Activated CD8-positive, alpha-beta memory T cell treated with anti-CD3 and anti-CD28 coated beads, Interleukin-2, amount 10 ng/mL, durations not matched to agents 7 days and 5 days (primary cell): ENCODE measurements at regions not wholly inside any gene's neighbourhood (a gene's known extent, or its start where the extent isn't known, plus 50 kb on each side); places are given as distances from the start of the nearest gene placed in this dataset.
"Not testable (repeated sequence)": the region's sequence is repeated elsewhere in the genome, so short reads cannot be mapped to it uniquely, and the experiment has no call there.

Experiments
- ATAC-seq: fragments of 150-1000 bp; cut with Tn5 transposase; one replicate; pipeline ENCODE4 v1.10.0; 2021; ENCODE audit warnings: moderate library complexity
- CTCF ChIA-PET: fragments of 350-600 bp; sonication (Branson Sonifier 250); formaldehyde crosslinking; loops from one replicate; lab custom pipeline; 2021; ENCODE audit warnings: antibody characterized with exemption; lab: Charles Lee
- DNase-seq: peaks from one replicate; pipeline ENCODE4 v3.0.0-alpha.2; 2020
- H3K27ac Mint-ChIP-seq: one replicate; pipeline ENCODE4 v1.8.0; 2021; ENCODE audit warnings: mild to moderate bottlenecking, mixed read lengths
- H3K27me3 Mint-ChIP-seq: one replicate; pipeline ENCODE4 v1.8.0; 2021; ENCODE audit warnings: mixed read lengths
- H3K36me3 Mint-ChIP-seq: one replicate; pipeline ENCODE4 v1.8.0; 2021; ENCODE audit warnings: mild to moderate bottlenecking, mixed read lengths
- H3K4me1 Mint-ChIP-seq: one replicate; pipeline ENCODE4 v1.8.0; 2021; ENCODE audit warnings: mixed read lengths
- H3K4me3 Mint-ChIP-seq: one replicate; pipeline ENCODE4 v1.8.0; 2021; ENCODE audit warnings: mild to moderate bottlenecking, moderate library complexity, mixed read lengths
- H3K9me3 Mint-ChIP-seq: one replicate; pipeline ENCODE4 v1.8.0; 2022; ENCODE audit warnings: low read depth, mixed read lengths

DNA sequence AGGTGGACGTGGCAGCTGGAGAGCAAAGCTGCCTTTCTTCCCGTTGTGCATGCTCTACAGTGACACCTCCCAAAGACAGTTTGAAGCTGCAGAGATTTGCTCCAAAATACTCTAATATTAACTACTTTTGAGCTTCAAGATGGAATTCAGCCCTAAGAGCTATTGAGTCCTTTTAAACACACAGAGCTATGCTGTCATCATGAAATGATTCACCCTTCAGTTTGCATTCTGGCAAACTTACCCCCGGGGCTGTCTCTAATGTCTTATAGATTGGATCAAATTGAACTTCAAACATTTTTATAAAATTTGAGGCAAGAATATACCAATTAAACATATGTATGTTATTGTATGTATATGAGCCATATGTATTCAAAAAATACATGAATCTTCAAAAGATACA is 110.7 kb upstream of the EFEMP1 start:
- DNase-seq (no peak), ATAC-seq (no peak)
- Mint-ChIP-seq H3K36me3 (no peaks in the 10 kb centered on the region), H3K4me1 (no peaks in the 10 kb centered on the region), H3K27ac (no peak overlapping the region), H3K4me3 (no peak overlapping the region), H3K27me3 (no peaks in the 10 kb centered on the region), H3K9me3 (no peaks in the 10 kb centered on the region)
- CTCF ChIA-PET = no interaction called here

- H3K4me1 Mint-ChIP-seq = no peaks in the 10 kb centered on the region
- CTCF ChIA-PET = no interaction called here
- H3K27ac Mint-ChIP-seq = no peak overlapping the region
- DNase-seq (no peak), ATAC-seq (no peak)
- no peak overlapping the region for H3K4me3 Mint-ChIP-seq
- peaks cover 3% of the 10 kb centered on the region for H3K9me3 Mint-ChIP-seq
- H3K27me3 Mint-ChIP-seq = no peaks in the 10 kb centered on the region
- H3K36me3 Mint-ChIP-seq = no peaks in the 10 kb centered on the region
Measured at GRCh38 chr2:56040189-56040588, 116.6 kb upstream of the EFEMP1 start.

DNA sequence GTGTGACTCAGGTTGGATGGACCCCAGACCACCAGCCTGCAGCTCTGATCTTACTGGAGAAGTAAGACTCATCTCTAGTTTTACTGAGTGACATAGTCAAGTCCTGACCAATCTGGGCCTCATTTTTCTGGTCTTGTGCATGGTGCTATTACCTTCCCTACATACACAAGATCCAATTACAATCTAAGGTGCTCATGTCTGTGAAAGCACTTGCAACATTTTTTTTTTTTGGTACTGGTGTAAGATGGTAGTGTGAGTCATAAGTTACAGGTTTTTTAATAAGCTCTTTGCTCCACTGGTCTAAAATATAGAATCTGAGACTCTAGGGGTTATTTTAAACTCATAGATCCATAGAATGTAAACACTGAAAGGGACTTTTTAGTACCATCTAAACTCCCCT is 117.3 kb upstream of the EFEMP1 start:
- DNase-seq (no peak), ATAC-seq (no peak)
- Mint-ChIP-seq H3K36me3 (no peaks in the 10 kb centered on the region), H3K27ac (no peak overlapping the region), H3K27me3 (no peaks in the 10 kb centered on the region), H3K4me3 (no peak overlapping the region), H3K4me1 (no peaks in the 10 kb centered on the region), H3K9me3 (peaks cover 3% of the 10 kb centered on the region)
- CTCF ChIA-PET = no interaction called here

- no peak for ATAC-seq
- no peaks in the 10 kb centered on the region for H3K36me3 Mint-ChIP-seq
- no peaks in the 10 kb centered on the region for H3K4me1 Mint-ChIP-seq
- H3K4me3 Mint-ChIP-seq = no peak overlapping the region
- DNase-seq = no peak
- H3K27ac Mint-ChIP-seq = no peak overlapping the region
- no peaks in the 10 kb centered on the region for H3K9me3 Mint-ChIP-seq
- no peaks in the 10 kb centered on the region for H3K27me3 Mint-ChIP-seq
- CTCF ChIA-PET = no interaction called here
Measured at GRCh38 chr2:56047136-56047535, 123.6 kb upstream of the EFEMP1 start.

- H3K27ac Mint-ChIP-seq = no peak overlapping the region
- ATAC-seq = no peak
- CTCF ChIA-PET = no interaction called here
Measured at GRCh38 chr2:56049233-56049845, 125.8 kb upstream of the EFEMP1 start.

GRCh38 chr2:56053679-56054078 is 130.1 kb upstream of the EFEMP1 start:
- CTCF ChIA-PET = no interaction called here
- Mint-ChIP-seq H3K4me1 (no peaks in the 10 kb centered on the region), H3K27ac (no peak overlapping the region), H3K27me3 (no peaks in the 10 kb centered on the region), H3K4me3 (no peak overlapping the region), H3K36me3 (no peaks in the 10 kb centered on the region), H3K9me3 (no peaks in the 10 kb centered on the region)
- no peak for ATAC-seq
- no peak for DNase-seq

More at GRCh38 chr2:56049233-56049845, 125.8 kb upstream of the EFEMP1 start:
- H3K27me3 Mint-ChIP-seq = no peaks in the 10 kb centered on the region
- no peaks in the 10 kb centered on the region for H3K4me1 Mint-ChIP-seq
- no peaks in the 10 kb centered on the region for H3K9me3 Mint-ChIP-seq
- no peak overlapping the region for H3K4me3 Mint-ChIP-seq
- DNase-seq = no peak
- no peaks in the 10 kb centered on the region for H3K36me3 Mint-ChIP-seq

GRCh38 chr2:56055405-56055804 is 128.4 kb upstream of the CCDC85A start:
- Mint-ChIP-seq H3K27ac (no peak overlapping the region), H3K36me3 (no peaks in the 10 kb centered on the region), H3K9me3 (no peaks in the 10 kb centered on the region), H3K4me1 (no peaks in the 10 kb centered on the region), H3K4me3 (no peak overlapping the region), H3K27me3 (no peaks in the 10 kb centered on the region)
- DNase-seq (no peak), ATAC-seq (no peak)
- CTCF ChIA-PET = no interaction called here

GRCh38 chr2:56061327-56061726 is 122.5 kb upstream of the CCDC85A start:
- H3K36me3 Mint-ChIP-seq, DNase-seq, H3K4me3 Mint-ChIP-seq, ATAC-seq, H3K27ac Mint-ChIP-seq, CTCF ChIA-PET, H3K9me3 Mint-ChIP-seq, H3K27me3 Mint-ChIP-seq, H3K4me1 Mint-ChIP-seq: not testable (repeated sequence)

DNA sequence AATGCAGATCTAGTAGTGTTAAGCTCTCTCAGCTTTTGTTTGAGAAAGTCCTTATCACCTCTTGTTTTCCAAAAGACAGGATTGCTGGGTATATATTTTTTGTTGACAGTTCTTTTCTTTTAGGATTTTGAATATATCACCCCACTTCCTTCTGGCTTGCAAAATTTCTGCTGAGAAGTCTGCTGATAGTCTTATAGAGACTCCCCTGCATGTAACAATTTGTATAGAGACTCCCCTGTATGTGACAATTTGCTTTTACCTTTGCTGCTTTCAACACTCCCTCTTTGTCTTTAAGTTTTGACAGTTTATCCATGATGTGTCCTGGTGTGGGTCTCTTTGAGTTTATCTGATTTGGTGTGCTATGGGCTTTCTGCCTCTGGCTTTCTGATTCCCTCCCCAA is 115.0 kb upstream of the CCDC85A start:
- Mint-ChIP-seq H3K27me3 (no peaks in the 10 kb centered on the region), H3K9me3 (peaks cover 2% of the 10 kb centered on the region), H3K27ac (no peak overlapping the region), H3K4me3 (no peak overlapping the region), H3K4me1 (no peaks in the 10 kb centered on the region), H3K36me3 (no peaks in the 10 kb centered on the region)
- ATAC-seq = no peak
- no peak for DNase-seq
- CTCF ChIA-PET = no interaction called here

DNA sequence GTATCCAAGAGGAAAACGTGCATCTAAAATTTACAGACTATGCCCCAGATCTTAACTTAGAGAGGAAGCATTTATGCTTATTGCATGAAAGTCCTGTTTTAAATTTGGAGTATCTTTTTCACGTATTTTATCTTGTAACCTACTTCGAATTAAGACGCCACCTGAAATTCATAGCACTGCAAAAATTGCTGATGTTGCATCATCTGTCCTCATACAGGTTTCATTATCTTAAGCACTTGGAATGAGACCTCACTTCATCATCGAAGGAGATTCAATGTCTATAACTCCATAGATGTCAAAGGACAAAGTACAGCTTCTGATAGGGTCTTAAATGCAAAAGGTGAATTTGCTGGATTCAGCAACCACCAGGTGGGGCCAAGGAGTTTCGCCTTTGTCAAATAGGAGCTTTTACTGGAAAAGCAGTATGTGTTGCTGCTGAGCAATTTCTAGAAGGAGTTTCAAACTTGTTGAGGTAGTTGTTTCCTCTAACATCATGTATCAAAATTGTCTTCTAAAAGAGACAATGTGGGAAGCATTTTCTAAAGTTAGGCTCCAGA is 106.4 kb upstream of the CCDC85A start:
- DNase-seq = no peak
- Mint-ChIP-seq H3K36me3 (no peaks in the 10 kb centered on the region), H3K27me3 (no peaks in the 10 kb centered on the region), H3K4me3 (no peak overlapping the region), H3K9me3 (peaks cover 1% of the 10 kb centered on the region), H3K27ac (no peak overlapping the region), H3K4me1 (no peaks in the 10 kb centered on the region)
- no peak for ATAC-seq
- CTCF ChIA-PET = no interaction called here

DNA sequence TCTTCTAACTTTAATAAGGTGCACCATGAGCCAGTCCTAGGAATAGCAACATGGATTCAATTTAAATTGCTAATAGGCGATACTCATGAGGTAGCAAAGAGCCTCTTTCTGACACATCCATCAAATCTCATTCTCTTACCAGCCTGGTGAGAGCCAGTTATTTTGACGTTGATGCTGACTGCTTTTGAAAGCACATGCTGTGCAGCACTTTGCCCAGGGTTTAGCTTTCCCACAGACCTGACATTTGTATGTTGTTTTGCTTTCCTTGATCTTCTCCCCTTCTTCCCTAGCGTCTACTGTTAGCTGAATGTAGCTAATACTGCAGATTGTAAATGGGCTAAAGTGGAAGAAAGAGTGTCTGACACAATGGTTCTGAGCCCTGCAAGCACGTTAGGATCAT is 101.1 kb upstream of the CCDC85A start:
- H3K27ac Mint-ChIP-seq = no peak overlapping the region
- no peak for ATAC-seq
- H3K9me3 Mint-ChIP-seq = peaks cover 1% of the 10 kb centered on the region
- H3K36me3 Mint-ChIP-seq = no peaks in the 10 kb centered on the region
- CTCF ChIA-PET = no interaction called here
- no peaks in the 10 kb centered on the region for H3K4me1 Mint-ChIP-seq
- H3K27me3 Mint-ChIP-seq = no peaks in the 10 kb centered on the region
- no peak for DNase-seq
- no peak overlapping the region for H3K4me3 Mint-ChIP-seq

DNA sequence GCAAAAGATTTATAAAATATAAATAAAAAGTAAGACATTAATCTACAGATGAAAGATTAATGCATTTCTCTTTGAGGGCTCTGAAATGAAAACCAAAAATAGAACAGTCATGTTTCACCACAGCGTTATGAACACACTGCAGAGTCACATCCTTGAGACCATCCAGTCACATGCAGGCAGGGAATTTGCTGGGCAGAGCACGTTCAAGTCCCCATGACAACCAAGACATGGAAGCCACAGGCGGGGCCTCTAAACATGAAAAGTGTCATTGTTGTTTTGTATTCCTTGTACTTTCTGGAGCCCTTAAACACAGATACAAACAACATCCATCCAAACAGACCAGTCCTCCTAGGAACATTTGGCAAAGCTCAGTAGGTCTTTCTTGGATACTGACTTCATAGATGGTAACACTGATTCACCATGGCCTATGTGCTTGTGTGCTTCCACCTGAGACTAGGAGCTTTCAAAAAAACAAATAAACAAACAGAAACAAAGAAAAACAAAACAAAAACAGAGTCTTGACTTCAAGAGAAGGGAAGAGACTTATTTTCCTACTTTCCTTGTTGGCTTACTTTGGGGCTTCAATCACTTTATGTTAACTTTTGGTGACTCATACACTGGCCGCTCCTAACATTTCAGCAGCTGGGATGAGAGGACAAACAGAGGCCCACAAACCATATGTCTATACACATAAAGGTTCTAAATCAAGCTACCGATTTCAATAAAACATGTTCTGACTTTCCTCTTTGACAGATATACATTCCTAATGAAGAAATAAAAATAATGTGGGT is 99.5 kb upstream of the CCDC85A start:
- DNase-seq (no peak), ATAC-seq (no peak)
- Mint-ChIP-seq H3K4me3 (no peak overlapping the region), H3K4me1 (no peaks in the 10 kb centered on the region), H3K36me3 (no peaks in the 10 kb centered on the region), H3K9me3 (peaks cover 1% of the 10 kb centered on the region), H3K27ac (no peak overlapping the region), H3K27me3 (no peaks in the 10 kb centered on the region)
- CTCF ChIA-PET = no interaction called here

GRCh38 chr2:56086336-56086735 is 97.5 kb upstream of the CCDC85A start:
- Mint-ChIP-seq H3K9me3 (no peaks in the 10 kb centered on the region), H3K27me3 (no peaks in the 10 kb centered on the region), H3K4me1 (no peaks in the 10 kb centered on the region), H3K4me3 (no peak overlapping the region), H3K36me3 (no peaks in the 10 kb centered on the region), H3K27ac (no peak overlapping the region)
- no peak for DNase-seq
- no peak for ATAC-seq
- CTCF ChIA-PET = no interaction called here

GRCh38 chr2:56088411-56088810 is 95.4 kb upstream of the CCDC85A start:
- Mint-ChIP-seq H3K27me3 (no peaks in the 10 kb centered on the region), H3K27ac (no peak overlapping the region), H3K4me1 (no peaks in the 10 kb centered on the region), H3K4me3 (no peak overlapping the region), H3K9me3 (no peaks in the 10 kb centered on the region), H3K36me3 (no peaks in the 10 kb centered on the region)
- no peak for ATAC-seq
- DNase-seq = no peak
- CTCF ChIA-PET = no interaction called here
